LNCAP (cell line): ENCODE measurements at regions not wholly inside any gene's neighbourhood (a gene's known extent, or its start where the extent isn't known, plus 50 kb on each side); places are given as distances from the start of the nearest gene placed in this dataset.

Experiments
- CTCF ChIP-seq: fragments of 450-650 bp; IDR thresholded peaks from 2 replicates; pipeline ENCODE4 v1.5.1; 2017; ENCODE audit warnings: mild to moderate bottlenecking

- TF ChIP-seq CTCF = no peak
These were observed 416.4 kb upstream of the MKI67 start for GRCh38 chr10:128542659-128543058.

- no peak for TF ChIP-seq CTCF
These were observed 416.9 kb upstream of the MKI67 start for GRCh38 chr10:128543151-128543550.

GRCh38 chr10:128545216-128545615 lies 419.0 kb upstream of the MKI67 start:
- no peak for TF ChIP-seq CTCF

GRCh38 chr10:128546651-128547165 lies 420.5 kb upstream of the MKI67 start:
- TF ChIP-seq CTCF = no peak

GRCh38 chr10:128549101-128549608 lies 422.9 kb upstream of the MKI67 start:
- TF ChIP-seq CTCF = no peak

- no peak for TF ChIP-seq CTCF
These were observed 423.8 kb upstream of the MKI67 start for GRCh38 chr10:128550045-128550444.

GRCh38 chr10:128551475-128551874 lies 425.3 kb upstream of the MKI67 start:
- no peak for TF ChIP-seq CTCF

- TF ChIP-seq CTCF = no peak
These were observed 427.5 kb upstream of the MKI67 start for GRCh38 chr10:128553755-128554154.
